ENCODE measurements at regions not wholly inside any gene's neighbourhood (a gene's known extent, or its start where the extent isn't known, plus 50 kb on each side); places are given as distances from the start of the nearest gene placed in this dataset.

GRCh38 chr1:56107275-56107638, 472.1 kb downstream of the PLPP3 start:
- no peak overlapping the region for H3K4me3 ChIP-seq (ENCODE audit: severe bottlenecking)
- no peaks in the 10 kb centered on the region for H3K36me3 ChIP-seq (ENCODE audit: low read depth)
- DNase-seq (ENCODE audit: low spot score), result no peak
- H3K27me3 ChIP-seq (ENCODE audit: insufficient read depth, poor library complexity, severe bottlenecking), result no peaks in the 10 kb centered on the region
- H3K27ac ChIP-seq (ENCODE audit: poor library complexity, severe bottlenecking), result no peak overlapping the region
- H3K9me3 ChIP-seq (ENCODE audit: severe bottlenecking), result no peaks in the 10 kb centered on the region
- ATAC-seq (ENCODE audit: low read depth), result no peak
- TF ChIP-seq CTCF (IDR thresholded peaks at IDR 0.05; ENCODE audit: poor library complexity, severe bottlenecking), result no peak
- H3K4me1 ChIP-seq (ENCODE audit: insufficient read depth, poor library complexity, severe bottlenecking), result no peaks in the 10 kb centered on the region

DNA sequence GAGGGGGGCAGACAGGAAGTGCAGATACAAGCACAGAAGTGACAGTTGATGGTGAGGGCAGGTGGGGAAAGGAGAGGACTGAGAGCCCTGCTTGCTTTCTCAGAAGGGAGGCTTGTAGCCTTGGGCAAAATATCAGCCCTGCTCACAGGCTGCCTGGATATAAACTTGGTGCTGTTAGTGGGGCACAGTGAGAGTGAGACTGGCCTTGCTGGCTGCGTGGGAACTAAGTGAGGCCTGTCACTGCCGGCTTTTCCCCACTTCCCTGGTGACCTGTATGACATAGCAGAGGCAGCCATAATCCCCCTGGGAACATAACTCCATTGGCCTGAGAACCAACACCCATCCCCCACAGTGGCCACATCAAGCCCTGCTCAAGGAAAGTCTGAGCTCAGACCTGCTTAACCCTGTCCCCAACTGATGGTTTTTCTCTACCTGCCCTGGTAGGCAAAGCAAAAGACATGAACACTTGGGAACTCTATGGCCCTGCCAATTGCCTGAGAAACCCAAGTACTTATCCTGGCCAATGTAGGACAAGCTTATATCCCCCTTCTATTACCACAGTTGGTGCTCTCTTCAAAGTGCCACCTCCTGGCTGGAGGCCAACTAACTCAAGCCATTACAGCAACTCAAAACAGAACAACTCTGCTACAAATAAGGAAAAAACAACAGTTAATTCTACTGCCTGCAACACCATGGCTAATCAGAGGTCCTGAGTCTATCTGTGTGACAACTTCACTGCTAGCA, 472.7 kb downstream of the PLPP3 start:
- ATAC-seq (ENCODE audit: low read depth) (no peak), DNase-seq (ENCODE audit: low spot score) (no peak)
- Histone ChIP-seq H3K27me3 (ENCODE audit: insufficient read depth, poor library complexity, severe bottlenecking) (no peaks in the 10 kb centered on the region), H3K27ac (ENCODE audit: poor library complexity, severe bottlenecking) (no peak overlapping the region), H3K4me3 (ENCODE audit: severe bottlenecking) (no peak overlapping the region), H3K36me3 (ENCODE audit: low read depth) (no peaks in the 10 kb centered on the region), H3K4me1 (ENCODE audit: insufficient read depth, poor library complexity, severe bottlenecking) (no peaks in the 10 kb centered on the region), H3K9me3 (ENCODE audit: severe bottlenecking) (no peaks in the 10 kb centered on the region)
- TF ChIP-seq CTCF (IDR thresholded peaks at IDR 0.05; ENCODE audit: poor library complexity, severe bottlenecking), result no peak

GRCh38 chr1:56105397-56105796, 474.0 kb downstream of the PLPP3 start:
- Histone ChIP-seq H3K27me3 (ENCODE audit: insufficient read depth, poor library complexity, severe bottlenecking) (no peaks in the 10 kb centered on the region), H3K9me3 (ENCODE audit: severe bottlenecking) (no peaks in the 10 kb centered on the region), H3K36me3 (ENCODE audit: low read depth) (no peaks in the 10 kb centered on the region), H3K4me3 (ENCODE audit: severe bottlenecking) (no peak overlapping the region), H3K4me1 (ENCODE audit: insufficient read depth, poor library complexity, severe bottlenecking) (no peaks in the 10 kb centered on the region), H3K27ac (ENCODE audit: poor library complexity, severe bottlenecking) (no peak overlapping the region)
- DNase-seq (ENCODE audit: low spot score) (no peak), ATAC-seq (ENCODE audit: low read depth) (no peak)
- no peak for TF ChIP-seq CTCF (IDR thresholded peaks at IDR 0.05; ENCODE audit: poor library complexity, severe bottlenecking)

DNA sequence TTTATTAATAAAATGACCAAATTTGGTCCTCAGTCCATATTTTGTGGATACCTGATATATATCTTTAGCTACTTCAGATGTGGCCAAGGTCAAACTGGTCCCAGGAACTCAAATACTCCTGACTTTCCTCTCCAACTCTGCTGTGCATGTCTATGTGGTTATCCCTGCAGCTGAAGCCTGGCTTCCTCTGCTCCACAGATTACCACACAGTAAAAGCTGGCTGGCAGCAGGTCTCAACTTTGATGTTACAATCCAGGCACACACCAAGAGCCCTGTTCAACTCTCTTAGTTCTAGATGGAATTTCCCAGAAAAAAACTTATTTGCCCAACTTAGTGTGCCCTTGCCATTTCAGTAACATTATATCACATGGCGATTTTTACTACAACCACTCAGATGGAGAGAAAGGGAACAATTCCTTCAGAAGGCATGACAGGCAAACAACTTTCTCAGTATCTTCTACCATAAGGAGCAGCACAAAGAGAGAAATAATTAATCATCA, 479.5 kb downstream of the PLPP3 start:
- ATAC-seq (ENCODE audit: low read depth) (no peak), DNase-seq (ENCODE audit: low spot score) (no peak)
- H3K4me1 ChIP-seq (ENCODE audit: insufficient read depth, poor library complexity, severe bottlenecking), result no peaks in the 10 kb centered on the region
- H3K27ac ChIP-seq (ENCODE audit: poor library complexity, severe bottlenecking), result no peak overlapping the region
- no peaks in the 10 kb centered on the region for H3K27me3 ChIP-seq (ENCODE audit: insufficient read depth, poor library complexity, severe bottlenecking)
- no peak for TF ChIP-seq CTCF (IDR thresholded peaks at IDR 0.05; ENCODE audit: poor library complexity, severe bottlenecking)
- no peaks in the 10 kb centered on the region for H3K9me3 ChIP-seq (ENCODE audit: severe bottlenecking)
- no peak overlapping the region for H3K4me3 ChIP-seq (ENCODE audit: severe bottlenecking)
- H3K36me3 ChIP-seq (ENCODE audit: low read depth), result no peaks in the 10 kb centered on the region

- no peak overlapping the region for H3K4me3 ChIP-seq (ENCODE audit: severe bottlenecking)
- no peak for TF ChIP-seq CTCF (IDR thresholded peaks at IDR 0.05; ENCODE audit: poor library complexity, severe bottlenecking)
- ATAC-seq (ENCODE audit: low read depth), result no peak
- no peak overlapping the region for H3K27ac ChIP-seq (ENCODE audit: poor library complexity, severe bottlenecking)
- no peak for DNase-seq (ENCODE audit: low spot score)
- H3K9me3 ChIP-seq (ENCODE audit: severe bottlenecking), result no peaks in the 10 kb centered on the region
- H3K4me1 ChIP-seq (ENCODE audit: insufficient read depth, poor library complexity, severe bottlenecking), result no peaks in the 10 kb centered on the region
- no peaks in the 10 kb centered on the region for H3K36me3 ChIP-seq (ENCODE audit: low read depth)
- H3K27me3 ChIP-seq (ENCODE audit: insufficient read depth, poor library complexity, severe bottlenecking), result no peaks in the 10 kb centered on the region
These were observed 480.4 kb downstream of the PLPP3 start for GRCh38 chr1:56098946-56099345.

Data from RWPE2 (cell line).